ENCODE measurements at regions not wholly inside any gene's neighbourhood (a gene's known extent, or its start where the extent isn't known, plus 50 kb on each side); places are given as distances from the start of the nearest gene placed in this dataset.

- no peak for ATAC-seq
Measured at GRCh38 chr3:144521131-144521530, 549.5 kb downstream of the DIPK2A start.

GRCh38 chr3:144522456-144522855, 550.8 kb downstream of the DIPK2A start:
- ATAC-seq = no peak
- H3K4me1 Mint-ChIP-seq = no peaks in the 10 kb centered on the region
- H3K4me3 Mint-ChIP-seq = no peak overlapping the region
- H3K27ac Mint-ChIP-seq = no peak overlapping the region
- no peak for DNase-seq (ENCODE audit: low spot score in 2 of 2)
- H3K36me3 Mint-ChIP-seq = no peaks in the 10 kb centered on the region
- no peaks in the 10 kb centered on the region for H3K9me3 Mint-ChIP-seq

More at GRCh38 chr3:144521131-144521530, 549.5 kb downstream of the DIPK2A start:
- Mint-ChIP-seq H3K4me1 (no peaks in the 10 kb centered on the region), H3K9me3 (no peaks in the 10 kb centered on the region), H3K27ac (no peak overlapping the region), H3K4me3 (no peak overlapping the region), H3K36me3 (no peaks in the 10 kb centered on the region)
- DNase-seq (ENCODE audit: low spot score in 2 of 2) = no peak

GRCh38 chr3:144523396-144523795, 551.8 kb downstream of the DIPK2A start:
- Mint-ChIP-seq H3K36me3 (no peaks in the 10 kb centered on the region), H3K27ac (no peak overlapping the region)
- peak; percentile 19 for ATAC-seq

GRCh38 chr3:144524531-144524930, 552.9 kb downstream of the DIPK2A start:
- DNase-seq (ENCODE audit: low spot score in 2 of 2) (no peak), ATAC-seq (no peak)
- no peak overlapping the region for H3K27ac Mint-ChIP-seq
- H3K36me3 Mint-ChIP-seq = no peaks in the 10 kb centered on the region
- no peak overlapping the region for H3K4me3 Mint-ChIP-seq
- no peaks in the 10 kb centered on the region for H3K4me1 Mint-ChIP-seq
- H3K9me3 Mint-ChIP-seq = no peaks in the 10 kb centered on the region

More at GRCh38 chr3:144523396-144523795, 551.8 kb downstream of the DIPK2A start:
- no peaks in the 10 kb centered on the region for H3K4me1 Mint-ChIP-seq
- H3K9me3 Mint-ChIP-seq = no peaks in the 10 kb centered on the region
- H3K4me3 Mint-ChIP-seq = no peak overlapping the region
- DNase-seq (ENCODE audit: low spot score in 2 of 2) = no peak

- Mint-ChIP-seq H3K4me3 (no peak overlapping the region), H3K27ac (no peak overlapping the region), H3K36me3 (no peaks in the 10 kb centered on the region), H3K4me1 (no peaks in the 10 kb centered on the region), H3K9me3 (peaks cover 3% of the 10 kb centered on the region)
- ATAC-seq (no peak), DNase-seq (ENCODE audit: low spot score in 2 of 2) (no peak)
Measured at GRCh38 chr3:144529566-144529965, 557.9 kb downstream of the DIPK2A start.

- no peak overlapping the region for H3K27ac Mint-ChIP-seq
- DNase-seq (ENCODE audit: low spot score in 2 of 2) (no peak), ATAC-seq (no peak)
- H3K36me3 Mint-ChIP-seq = no peaks in the 10 kb centered on the region
- H3K4me1 Mint-ChIP-seq = no peaks in the 10 kb centered on the region
- no peaks in the 10 kb centered on the region for H3K9me3 Mint-ChIP-seq
- no peak overlapping the region for H3K4me3 Mint-ChIP-seq
Measured at GRCh38 chr3:144544871-144545270, 573.2 kb downstream of the DIPK2A start.

GRCh38 chr3:144546539-144546938, 574.9 kb downstream of the DIPK2A start:
- Mint-ChIP-seq H3K36me3 (no peaks in the 10 kb centered on the region), H3K4me1 (no peaks in the 10 kb centered on the region), H3K4me3 (no peak overlapping the region), H3K27ac (no peak overlapping the region), H3K9me3 (no peaks in the 10 kb centered on the region)
- no peak for DNase-seq (ENCODE audit: low spot score in 2 of 2)
- ATAC-seq = no peak

- H3K4me3 Mint-ChIP-seq = no peak overlapping the region
- no peaks in the 10 kb centered on the region for H3K4me1 Mint-ChIP-seq
- H3K36me3 Mint-ChIP-seq = no peaks in the 10 kb centered on the region
- ATAC-seq = no peak
- no peak for DNase-seq (ENCODE audit: low spot score in 2 of 2)
- no peaks in the 10 kb centered on the region for H3K9me3 Mint-ChIP-seq
- H3K27ac Mint-ChIP-seq = no peak overlapping the region
Measured at GRCh38 chr3:144548346-144548745, 576.7 kb downstream of the DIPK2A start.

GRCh38 chr3:144549166-144549565, 577.5 kb downstream of the DIPK2A start:
- Mint-ChIP-seq H3K9me3 (no peaks in the 10 kb centered on the region), H3K27ac (no peak overlapping the region), H3K4me1 (no peaks in the 10 kb centered on the region), H3K4me3 (no peak overlapping the region), H3K36me3 (no peaks in the 10 kb centered on the region)
- DNase-seq (ENCODE audit: low spot score in 2 of 2) = no peak
- ATAC-seq = no peak

GRCh38 chr3:144552346-144553057, 580.9 kb downstream of the DIPK2A start:
- H3K4me3 Mint-ChIP-seq = no peak overlapping the region
- no peaks in the 10 kb centered on the region for H3K36me3 Mint-ChIP-seq
- no peaks in the 10 kb centered on the region for H3K4me1 Mint-ChIP-seq
- H3K9me3 Mint-ChIP-seq = no peaks in the 10 kb centered on the region
- no peak overlapping the region for H3K27ac Mint-ChIP-seq
- DNase-seq (ENCODE audit: low spot score in 2 of 2) (no peak), ATAC-seq (no peak)

GRCh38 chr3:144553301-144553700, 581.7 kb downstream of the DIPK2A start:
- no peaks in the 10 kb centered on the region for H3K4me1 Mint-ChIP-seq
- ATAC-seq = no peak
- H3K9me3 Mint-ChIP-seq = no peaks in the 10 kb centered on the region
- no peak overlapping the region for H3K27ac Mint-ChIP-seq
- H3K36me3 Mint-ChIP-seq = no peaks in the 10 kb centered on the region
- H3K4me3 Mint-ChIP-seq = no peak overlapping the region
- no peak for DNase-seq (ENCODE audit: low spot score in 2 of 2)

- Mint-ChIP-seq H3K9me3 (no peaks in the 10 kb centered on the region), H3K4me1 (no peaks in the 10 kb centered on the region), H3K27ac (no peak overlapping the region), H3K36me3 (no peaks in the 10 kb centered on the region), H3K4me3 (no peak overlapping the region)
- no peak for DNase-seq (ENCODE audit: low spot score in 2 of 2)
- no peak for ATAC-seq
Measured at GRCh38 chr3:144554889-144555288, 583.3 kb downstream of the DIPK2A start.

- H3K4me3 Mint-ChIP-seq = no peak overlapping the region
- H3K9me3 Mint-ChIP-seq = peaks cover 3% of the 10 kb centered on the region
- ATAC-seq (no peak), DNase-seq (ENCODE audit: low spot score in 2 of 2) (no peak)
- no peak overlapping the region for H3K27ac Mint-ChIP-seq
- no peaks in the 10 kb centered on the region for H3K4me1 Mint-ChIP-seq
- no peaks in the 10 kb centered on the region for H3K36me3 Mint-ChIP-seq
Measured at GRCh38 chr3:144556392-144556791, 584.8 kb downstream of the DIPK2A start.

GRCh38 chr3:144557515-144557914, 585.9 kb downstream of the DIPK2A start:
- Mint-ChIP-seq H3K4me1 (no peaks in the 10 kb centered on the region), H3K27ac (no peak overlapping the region), H3K36me3 (no peaks in the 10 kb centered on the region), H3K4me3 (no peak overlapping the region), H3K9me3 (peaks cover 3% of the 10 kb centered on the region)
- DNase-seq (ENCODE audit: low spot score in 2 of 2) (no peak), ATAC-seq (no peak)

- no peak for DNase-seq (ENCODE audit: low spot score in 2 of 2)
- Mint-ChIP-seq H3K4me1 (no peaks in the 10 kb centered on the region), H3K4me3 (no peak overlapping the region), H3K36me3 (no peaks in the 10 kb centered on the region), H3K9me3 (peaks cover 7% of the 10 kb centered on the region), H3K27ac (no peak overlapping the region)
- ATAC-seq = no peak
Measured at GRCh38 chr3:144564011-144564410, 592.4 kb downstream of the DIPK2A start.

- ATAC-seq = no peak
- H3K36me3 Mint-ChIP-seq = no peaks in the 10 kb centered on the region
Measured at GRCh38 chr3:144566320-144566719, 594.7 kb downstream of the DIPK2A start.

More at GRCh38 chr3:144566320-144566719, 594.7 kb downstream of the DIPK2A start:
- Mint-ChIP-seq H3K9me3 (peaks cover 4% of the 10 kb centered on the region), H3K4me3 (no peak overlapping the region), H3K27ac (no peak overlapping the region), H3K4me1 (no peaks in the 10 kb centered on the region)
- DNase-seq (ENCODE audit: low spot score in 2 of 2) = no peak

All from stimulated activated effector memory CD8-positive, alpha-beta T cell treated with anti-CD3 and anti-CD28 coated beads, Interleukin-12 subunit alpha, Interleukin-12 subunit beta, amount 100 ng/mL, for 72 hours (primary cell).